HEK293 (cell line): ENCODE measurements at regions not wholly inside any gene's neighbourhood (a gene's known extent, or its start where the extent isn't known, plus 50 kb on each side); places are given as distances from the start of the nearest gene placed in this dataset.

Source experiments
- CTCF ChIA-PET: fragments of 350-600 bp; formaldehyde crosslinking; extraction: SDS; loops from one replicate; lab custom pipeline; 2021; ENCODE audit warnings: antibody characterized with exemption; lab: Yijun Ruan, JAX
- POLR2A ChIA-PET: fragments of 300-600 bp; formaldehyde crosslinking; extraction: SDS; loops from one replicate; lab custom pipeline; 2020; ENCODE audit warnings: antibody characterized with exemption, inconsistent platforms; lab: Yijun Ruan, JAX
- H3K27ac ChIP-seq: fragments of 200-500 bp; sonication (Bioruptor generic); 2 replicates; pipeline ENCODE4 v1.5.1; 2014; ENCODE audit warnings: low read depth, low read length, control low read depth, inconsistent platforms; ENCODE audit errors: extremely low read depth
- H3K36me3 ChIP-seq, 2 experiments: fragments of 200-500 bp in 1 of 2; sonication (Bioruptor generic) in 1 of 2; 1 replicate in 1 of 2; 2 replicates in 1 of 2; pipeline ENCODE4 v1.5.1; 2014 to 2017; ENCODE audit warnings: inconsistent platforms in 2 of 2, low read length in 2 of 2; ENCODE audit not compliant: control insufficient read depth in 2 of 2, insufficient read depth in 1 of 2
- H3K4me1 ChIP-seq: fragments of 200-500 bp; sonication (Bioruptor generic); 2 replicates; pipeline ENCODE4 v1.5.1; 2014; ENCODE audit warnings: mild to moderate bottlenecking, low read length, inconsistent platforms; ENCODE audit not compliant: control insufficient read depth, insufficient read depth
- H3K4me3 ChIP-seq: 2 replicates; pipeline ENCODE4 v1.5.1; 2011; ENCODE audit warnings: low read depth, mild to moderate bottlenecking, control low read depth, low read length, moderate library complexity
- H3K9me3 ChIP-seq: fragments of 200-500 bp; sonication (Bioruptor generic); 2 replicates; pipeline ENCODE4 v1.5.1; 2014; ENCODE audit warnings: low read depth, low read length, inconsistent platforms; ENCODE audit not compliant: control insufficient read depth, insufficient read depth
- KLF10 ChIP-seq: fragments of 450-650 bp; IDR thresholded peaks from 2 replicates; pipeline ENCODE4 v1.5.1; 2018; ENCODE audit warnings: missing biosample characterization, mild to moderate bottlenecking, missing genetic modification characterization
- KLF16 ChIP-seq: fragments of 450-650 bp; formaldehyde crosslinking; IDR thresholded peaks from 2 replicates; pipeline ENCODE4 v1.5.1; 2017; ENCODE audit warnings: missing biosample characterization, missing genetic modification characterization
- KLF8 ChIP-seq: fragments of 450-650 bp; formaldehyde crosslinking; IDR thresholded peaks from 2 replicates; pipeline ENCODE4 v1.5.1; 2016; ENCODE audit warnings: missing biosample characterization, missing genetic modification characterization
- OSR2 ChIP-seq: fragments of 450-650 bp; formaldehyde crosslinking; IDR thresholded peaks from 2 replicates; pipeline ENCODE4 v1.5.1; 2016; ENCODE audit warnings: missing biosample characterization, missing genetic modification characterization
- REPIN1 ChIP-seq: fragments of 450-650 bp; formaldehyde crosslinking; IDR thresholded peaks from 2 replicates; pipeline ENCODE4 v1.5.1; 2017; ENCODE audit warnings: missing biosample characterization, missing genetic modification characterization, low read depth
- SALL2 ChIP-seq: fragments of 450-650 bp; formaldehyde crosslinking; IDR thresholded peaks from 2 replicates; pipeline ENCODE4 v1.5.0; 2017; ENCODE audit warnings: missing biosample characterization, mild to moderate bottlenecking, missing genetic modification characterization, borderline replicate concordance
- TRIM28 ChIP-seq: IDR thresholded peaks from 2 replicates; pipeline ENCODE4 v1.6.1; 2011; ENCODE audit warnings: low read length, control low read depth, borderline replicate concordance
- ZBTB8A ChIP-seq: fragments of 450-650 bp; formaldehyde crosslinking; IDR thresholded peaks from 2 replicates; pipeline ENCODE4 v1.5.1; 2016; ENCODE audit warnings: missing biosample characterization, missing genetic modification characterization
- ZFP3 ChIP-seq: fragments of 450-650 bp; formaldehyde crosslinking; IDR thresholded peaks from 2 replicates; pipeline ENCODE4 v1.5.1; 2016; ENCODE audit warnings: low read depth, missing biosample characterization, missing genetic modification characterization
- ZNF114 ChIP-seq: fragments of 450-650 bp; formaldehyde crosslinking; IDR thresholded peaks from 2 replicates; pipeline ENCODE4 v1.5.0; 2017; ENCODE audit warnings: missing biosample characterization, missing genetic modification characterization
- ZNF239 ChIP-seq: fragments of 450-650 bp; formaldehyde crosslinking; IDR thresholded peaks from 2 replicates; pipeline ENCODE4 v1.5.1; 2016; ENCODE audit warnings: missing biosample characterization, missing genetic modification characterization
- ZNF341 ChIP-seq: fragments of 450-650 bp; formaldehyde crosslinking; IDR thresholded peaks from 2 replicates; pipeline ENCODE4; 2016; ENCODE audit warnings: low read depth, missing biosample characterization, missing genetic modification characterization
- ZNF350 ChIP-seq: fragments of 450-650 bp; formaldehyde crosslinking; IDR thresholded peaks from 2 replicates; pipeline ENCODE4 v1.5.0; 2017; ENCODE audit warnings: missing biosample characterization, mild to moderate bottlenecking, missing genetic modification characterization
- ZNF416 ChIP-seq: fragments of 450-650 bp; formaldehyde crosslinking; IDR thresholded peaks from 2 replicates; pipeline ENCODE4 v1.5.1; 2016; ENCODE audit warnings: missing biosample characterization, missing genetic modification characterization
- ZNF544 ChIP-seq: fragments of 450-650 bp; formaldehyde crosslinking; IDR thresholded peaks from 2 replicates; pipeline ENCODE4 v1.5.0; 2017; ENCODE audit warnings: missing biosample characterization, missing genetic modification characterization
- ZNF548 ChIP-seq: fragments of 450-650 bp; formaldehyde crosslinking; IDR thresholded peaks from 2 replicates; pipeline ENCODE4 v1.5.1; 2016; ENCODE audit warnings: missing biosample characterization, missing genetic modification characterization
- ZNF600 ChIP-seq: fragments of 450-650 bp; formaldehyde crosslinking; IDR thresholded peaks from 2 replicates; pipeline ENCODE4 v1.5.1; 2016; ENCODE audit warnings: missing biosample characterization, missing genetic modification characterization
- ZNF624 ChIP-seq: fragments of 450-650 bp; formaldehyde crosslinking; IDR thresholded peaks from 2 replicates; pipeline ENCODE4 v1.5.1; 2017; ENCODE audit warnings: missing biosample characterization, missing genetic modification characterization
- ZNF658 ChIP-seq: fragments of 450-650 bp; formaldehyde crosslinking; IDR thresholded peaks from 2 replicates; pipeline ENCODE4; 2016; ENCODE audit warnings: missing biosample characterization, missing genetic modification characterization
- TF ChIP-seq, protein P1 (sequence below): fragments of 450-650 bp; formaldehyde crosslinking; conservative IDR thresholded peaks from 2 replicates; pipeline ENCODE4 v1.5.1; 2016; ENCODE audit warnings: low read depth, missing biosample characterization, missing genetic modification characterization
- TF ChIP-seq, protein P2 (sequence below): fragments of 450-650 bp; formaldehyde crosslinking; IDR thresholded peaks from 2 replicates; pipeline ENCODE4 v1.5.1; 2016; ENCODE audit warnings: missing biosample characterization, missing genetic modification characterization
- TF ChIP-seq, protein P3 (sequence below): fragments of 450-650 bp; formaldehyde crosslinking; IDR thresholded peaks from 2 replicates; pipeline ENCODE4 v1.5.1; 2016; ENCODE audit warnings: missing biosample characterization, missing genetic modification characterization
- TF ChIP-seq, protein P4 (sequence below): fragments of 450-650 bp; formaldehyde crosslinking; IDR thresholded peaks from 2 replicates; pipeline ENCODE4 v1.5.1; 2016; ENCODE audit warnings: missing biosample characterization, missing genetic modification characterization
- TF ChIP-seq, protein P5 (sequence below): fragments of 450-650 bp; formaldehyde crosslinking; IDR thresholded peaks from 2 replicates; pipeline ENCODE4 v1.5.1; 2017; ENCODE audit warnings: missing biosample characterization, missing genetic modification characterization

DNA sequence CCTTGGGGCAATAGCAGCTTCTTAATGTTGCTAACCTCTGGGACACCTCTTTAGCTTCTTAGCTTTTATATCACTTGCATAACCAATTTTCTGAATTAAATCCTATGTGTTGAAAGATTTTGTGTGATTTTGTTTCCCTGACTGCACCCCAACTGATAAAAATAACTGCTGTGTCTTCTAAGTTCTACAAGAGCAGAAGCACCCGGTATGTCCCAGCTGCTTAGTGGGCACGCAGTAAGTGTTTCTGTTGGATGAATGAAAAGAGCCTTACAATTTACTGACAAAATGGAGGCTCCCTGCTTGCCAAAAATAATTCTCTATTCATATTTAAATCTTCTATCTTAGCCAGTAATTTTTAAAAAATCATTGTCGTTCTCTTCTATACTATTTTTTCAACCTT is 53.1 kb upstream of the GALNT5 start:
- H3K27ac ChIP-seq = no peak overlapping the region
- ChIA-PET CTCF (no interaction called here), POLR2A (no interaction called here)
- H3K36me3 ChIP-seq = no peaks in the 10 kb centered on the region
- no peaks in the 10 kb centered on the region for H3K4me1 ChIP-seq
- H3K4me3 ChIP-seq = no peak overlapping the region
- no peaks in the 10 kb centered on the region for H3K9me3 ChIP-seq
- TF ChIP-seq ZNF114 (tag by site-specific recombination) = no peak
- no peak for TF ChIP-seq ZBTB8A (tag by site-specific recombination)
- TF ChIP-seq ZNF548 (tag by site-specific recombination) = no peak
- TF ChIP-seq TRIM28 = no peak
- no peak for TF ChIP-seq KLF8 (tag by site-specific recombination)
- no peak for TF ChIP-seq ZNF624
- TF ChIP-seq ZNF600 (tag by site-specific recombination) = no peak
- TF ChIP-seq ZNF350 = no peak
- TF ChIP-seq ZNF658 (tag by site-specific recombination) = no peak
- TF ChIP-seq, protein P1, sequence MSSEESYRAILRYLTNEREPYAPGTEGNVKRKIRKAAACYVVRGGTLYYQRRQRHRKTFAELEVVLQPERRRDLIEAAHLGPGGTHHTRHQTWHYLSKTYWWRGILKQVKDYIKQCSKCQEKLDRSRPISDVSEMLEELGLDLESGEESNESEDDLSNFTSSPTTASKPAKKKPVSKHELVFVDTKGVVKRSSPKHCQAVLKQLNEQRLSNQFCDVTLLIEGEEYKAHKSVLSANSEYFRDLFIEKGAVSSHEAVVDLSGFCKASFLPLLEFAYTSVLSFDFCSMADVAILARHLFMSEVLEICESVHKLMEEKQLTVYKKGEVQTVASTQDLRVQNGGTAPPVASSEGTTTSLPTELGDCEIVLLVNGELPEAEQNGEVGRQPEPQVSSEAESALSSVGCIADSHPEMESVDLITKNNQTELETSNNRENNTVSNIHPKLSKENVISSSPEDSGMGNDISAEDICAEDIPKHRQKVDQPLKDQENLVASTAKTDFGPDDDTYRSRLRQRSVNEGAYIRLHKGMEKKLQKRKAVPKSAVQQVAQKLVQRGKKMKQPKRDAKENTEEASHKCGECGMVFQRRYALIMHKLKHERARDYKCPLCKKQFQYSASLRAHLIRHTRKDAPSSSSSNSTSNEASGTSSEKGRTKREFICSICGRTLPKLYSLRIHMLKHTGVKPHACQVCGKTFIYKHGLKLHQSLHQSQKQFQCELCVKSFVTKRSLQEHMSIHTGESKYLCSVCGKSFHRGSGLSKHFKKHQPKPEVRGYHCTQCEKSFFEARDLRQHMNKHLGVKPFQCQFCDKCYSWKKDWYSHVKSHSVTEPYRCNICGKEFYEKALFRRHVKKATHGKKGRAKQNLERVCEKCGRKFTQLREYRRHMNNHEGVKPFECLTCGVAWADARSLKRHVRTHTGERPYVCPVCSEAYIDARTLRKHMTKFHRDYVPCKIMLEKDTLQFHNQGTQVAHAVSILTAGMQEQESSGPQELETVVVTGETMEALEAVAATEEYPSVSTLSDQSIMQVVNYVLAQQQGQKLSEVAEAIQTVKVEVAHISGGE (tag by site-specific recombination) = no peak
- no peak for TF ChIP-seq ZNF239 (tag by site-specific recombination)
- no peak for TF ChIP-seq KLF16 (tag by site-specific recombination)
- no peak for TF ChIP-seq REPIN1 (tag by site-specific recombination)
- TF ChIP-seq, protein P2, sequence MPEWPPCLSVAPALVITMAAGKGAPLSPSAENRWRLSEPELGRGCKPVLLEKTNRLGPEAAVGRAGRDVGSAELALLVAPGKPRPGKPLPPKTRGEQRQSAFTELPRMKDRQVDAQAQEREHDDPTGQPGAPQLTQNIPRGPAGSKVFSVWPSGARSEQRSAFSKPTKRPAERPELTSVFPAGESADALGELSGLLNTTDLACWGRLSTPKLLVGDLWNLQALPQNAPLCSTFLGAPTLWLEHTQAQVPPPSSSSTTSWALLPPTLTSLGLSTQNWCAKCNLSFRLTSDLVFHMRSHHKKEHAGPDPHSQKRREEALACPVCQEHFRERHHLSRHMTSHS = no peak
- TF ChIP-seq, protein P3, sequence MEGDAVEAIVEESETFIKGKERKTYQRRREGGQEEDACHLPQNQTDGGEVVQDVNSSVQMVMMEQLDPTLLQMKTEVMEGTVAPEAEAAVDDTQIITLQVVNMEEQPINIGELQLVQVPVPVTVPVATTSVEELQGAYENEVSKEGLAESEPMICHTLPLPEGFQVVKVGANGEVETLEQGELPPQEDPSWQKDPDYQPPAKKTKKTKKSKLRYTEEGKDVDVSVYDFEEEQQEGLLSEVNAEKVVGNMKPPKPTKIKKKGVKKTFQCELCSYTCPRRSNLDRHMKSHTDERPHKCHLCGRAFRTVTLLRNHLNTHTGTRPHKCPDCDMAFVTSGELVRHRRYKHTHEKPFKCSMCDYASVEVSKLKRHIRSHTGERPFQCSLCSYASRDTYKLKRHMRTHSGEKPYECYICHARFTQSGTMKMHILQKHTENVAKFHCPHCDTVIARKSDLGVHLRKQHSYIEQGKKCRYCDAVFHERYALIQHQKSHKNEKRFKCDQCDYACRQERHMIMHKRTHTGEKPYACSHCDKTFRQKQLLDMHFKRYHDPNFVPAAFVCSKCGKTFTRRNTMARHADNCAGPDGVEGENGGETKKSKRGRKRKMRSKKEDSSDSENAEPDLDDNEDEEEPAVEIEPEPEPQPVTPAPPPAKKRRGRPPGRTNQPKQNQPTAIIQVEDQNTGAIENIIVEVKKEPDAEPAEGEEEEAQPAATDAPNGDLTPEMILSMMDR (tag by site-specific recombination) = no peak
- no peak for TF ChIP-seq OSR2
- TF ChIP-seq, protein P4, sequence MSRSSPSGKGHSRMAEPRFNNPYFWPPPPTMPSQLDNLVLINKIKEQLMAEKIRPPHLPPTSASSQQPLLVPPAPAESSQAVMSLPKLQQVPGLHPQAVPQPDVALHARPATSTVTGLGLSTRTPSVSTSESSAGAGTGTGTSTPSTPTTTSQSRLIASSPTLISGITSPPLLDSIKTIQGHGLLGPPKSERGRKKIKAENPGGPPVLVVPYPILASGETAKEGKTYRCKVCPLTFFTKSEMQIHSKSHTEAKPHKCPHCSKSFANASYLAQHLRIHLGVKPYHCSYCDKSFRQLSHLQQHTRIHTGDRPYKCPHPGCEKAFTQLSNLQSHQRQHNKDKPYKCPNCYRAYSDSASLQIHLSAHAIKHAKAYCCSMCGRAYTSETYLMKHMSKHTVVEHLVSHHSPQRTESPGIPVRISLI (tag by site-specific recombination) = no peak
- TF ChIP-seq SALL2 = no peak

DNA sequence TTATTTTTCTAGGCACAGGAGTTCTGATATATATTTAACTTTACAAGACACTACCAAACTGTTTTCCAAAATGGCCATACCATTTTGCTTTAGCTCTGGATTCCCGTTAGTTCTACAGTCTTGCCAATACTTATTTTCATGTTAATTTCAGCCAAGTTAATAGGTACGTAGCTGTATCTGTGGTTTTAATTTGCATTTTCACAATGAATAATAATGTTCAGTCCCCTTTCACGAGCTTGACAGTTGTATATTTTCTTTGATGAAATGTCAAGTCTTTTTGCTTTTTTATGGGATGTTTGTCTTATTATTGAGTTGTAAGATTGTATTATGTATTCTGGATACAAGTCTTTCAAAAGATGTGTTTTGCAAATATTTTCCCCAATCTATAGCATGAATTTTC is 50.6 kb upstream of the GALNT5 start:
- POLR2A ChIA-PET = no interaction called here
- no peak overlapping the region for H3K27ac ChIP-seq
- TF ChIP-seq ZNF341 (no peak), ZNF544 (tag by site-specific recombination) (no peak), KLF10 (tag by site-specific recombination) (no peak), ZFP3 (no peak), ZNF416 (tag by site-specific recombination) (no peak)
- TF ChIP-seq, protein P5, sequence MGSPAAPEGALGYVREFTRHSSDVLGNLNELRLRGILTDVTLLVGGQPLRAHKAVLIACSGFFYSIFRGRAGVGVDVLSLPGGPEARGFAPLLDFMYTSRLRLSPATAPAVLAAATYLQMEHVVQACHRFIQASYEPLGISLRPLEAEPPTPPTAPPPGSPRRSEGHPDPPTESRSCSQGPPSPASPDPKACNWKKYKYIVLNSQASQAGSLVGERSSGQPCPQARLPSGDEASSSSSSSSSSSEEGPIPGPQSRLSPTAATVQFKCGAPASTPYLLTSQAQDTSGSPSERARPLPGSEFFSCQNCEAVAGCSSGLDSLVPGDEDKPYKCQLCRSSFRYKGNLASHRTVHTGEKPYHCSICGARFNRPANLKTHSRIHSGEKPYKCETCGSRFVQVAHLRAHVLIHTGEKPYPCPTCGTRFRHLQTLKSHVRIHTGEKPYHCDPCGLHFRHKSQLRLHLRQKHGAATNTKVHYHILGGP = no peak
- TF ChIP-seq, all 188 proteins: peak for 0
- H3K4me3 ChIP-seq = no peak overlapping the region
- CTCF ChIA-PET = interaction anchor here (0.7 kb wide), 1 partner anchor 1143 kb away, joined by 4 read pairs; no protein-coding TSS in a partner anchor
- H3K36me3 ChIP-seq = no peaks in the 10 kb centered on the region
- no peaks in the 10 kb centered on the region for H3K9me3 ChIP-seq
- H3K4me1 ChIP-seq = no peaks in the 10 kb centered on the region
